HG03175 (cell line): ENCODE measurements at regions not wholly inside any gene's neighbourhood (a gene's known extent, or its start where the extent isn't known, plus 50 kb on each side); places are given as distances from the start of the nearest gene placed in this dataset.
A peak's percentile ranks its signal among the peaks of the same experiment; 100 is the strongest.

Experiments
- ATAC-seq: cut with Tn5 transposase; IDR thresholded peaks from one replicate; pipeline ENCODE4 v1.9.1; 2021; ENCODE audit warnings: mild to moderate bottlenecking, moderate library complexity; ENCODE audit not compliant: unreplicated experiment

GRCh38 chr10:2871673-2872219, 195.6 kb upstream of the PFKP start:
- no peak for ATAC-seq

GRCh38 chr10:2870654-2871053, 196.7 kb upstream of the PFKP start:
- no peak for ATAC-seq

GRCh38 chr10:2867788-2868299, 199.5 kb upstream of the PFKP start:
- no peak for ATAC-seq

GRCh38 chr10:2866569-2866968, 200.8 kb upstream of the PFKP start:
- no peak for ATAC-seq

GRCh38 chr10:2861632-2862210, 205.6 kb upstream of the PFKP start:
- ATAC-seq, result no peak

GRCh38 chr10:2858452-2858851, 208.9 kb upstream of the PFKP start:
- no peak for ATAC-seq

GRCh38 chr10:2856598-2856997, 210.8 kb upstream of the PFKP start:
- no peak for ATAC-seq

- ATAC-seq, result no peak
These were observed 214.6 kb upstream of the PFKP start for GRCh38 chr10:2852574-2853323.

- ATAC-seq, result no peak
These were observed 215.8 kb upstream of the PFKP start for GRCh38 chr10:2851566-2851965.

- no peak for ATAC-seq
These were observed 217.1 kb upstream of the PFKP start for GRCh38 chr10:2850202-2850601.

GRCh38 chr10:2844925-2845324, 222.4 kb upstream of the PFKP start:
- no peak for ATAC-seq

- ATAC-seq, result peak; percentile 53
These were observed 228.1 kb upstream of the PFKP start for GRCh38 chr10:2839081-2839725.

GRCh38 chr10:2837674-2838073, 229.7 kb upstream of the PFKP start:
- no peak for ATAC-seq

GRCh38 chr10:2836921-2837662, 230.3 kb upstream of the PFKP start:
- ATAC-seq, result no peak

GRCh38 chr10:2834214-2834613, 233.1 kb upstream of the PFKP start:
- ATAC-seq, result no peak

- ATAC-seq, result no peak
These were observed 235.8 kb upstream of the PFKP start for GRCh38 chr10:2831509-2831908.

- ATAC-seq, result no peak
These were observed 238.6 kb upstream of the PFKP start for GRCh38 chr10:2828741-2829140.

- no peak for ATAC-seq
These were observed 240.7 kb upstream of the PFKP start for GRCh38 chr10:2826675-2827074.

GRCh38 chr10:2825841-2826240, 241.5 kb upstream of the PFKP start:
- no peak for ATAC-seq

GRCh38 chr10:2817940-2818636, 249.3 kb upstream of the PFKP start:
- ATAC-seq, result no peak
